ENCODE measurements at regions not wholly inside any gene's neighbourhood (a gene's known extent, or its start where the extent isn't known, plus 50 kb on each side); places are given as distances from the start of the nearest gene placed in this dataset.

- DNase-seq (ENCODE audit: low spot score): no peak
Measured at GRCh38 chr9:109950710-109951443, 170.9 kb downstream of the PALM2AKAP2 start.

GRCh38 chr9:109953300-109953699 is 173.3 kb downstream of the PALM2AKAP2 start:
- DNase-seq (ENCODE audit: low spot score): no peak

- no peak for DNase-seq (ENCODE audit: low spot score)
Measured at GRCh38 chr9:109953813-109954497, 174.0 kb downstream of the PALM2AKAP2 start.

- DNase-seq (ENCODE audit: low spot score): no peak
Measured at GRCh38 chr9:109956717-109957440, 176.9 kb downstream of the PALM2AKAP2 start.

- no peak for DNase-seq (ENCODE audit: low spot score)
Measured at GRCh38 chr9:109959679-109960078, 179.7 kb downstream of the PALM2AKAP2 start.

- DNase-seq (ENCODE audit: low spot score): no peak
Measured at GRCh38 chr9:109961626-109962025, 181.6 kb downstream of the PALM2AKAP2 start.

GRCh38 chr9:109962215-109962614 is 182.2 kb downstream of the PALM2AKAP2 start:
- no peak for DNase-seq (ENCODE audit: low spot score)

- DNase-seq (ENCODE audit: low spot score): no peak
Measured at GRCh38 chr9:109963079-109963478, 183.1 kb downstream of the PALM2AKAP2 start.

GRCh38 chr9:109966643-109967368 is 186.8 kb downstream of the PALM2AKAP2 start:
- no peak for DNase-seq (ENCODE audit: low spot score)

GRCh38 chr9:109967651-109968642 is 187.9 kb downstream of the PALM2AKAP2 start:
- DNase-seq (ENCODE audit: low spot score): no peak

GRCh38 chr9:109969011-109969410 is 189.0 kb downstream of the PALM2AKAP2 start:
- DNase-seq (ENCODE audit: low spot score): peak; percentile 30

- no peak for DNase-seq (ENCODE audit: low spot score)
Measured at GRCh38 chr9:109969573-109970237, 189.7 kb downstream of the PALM2AKAP2 start.

GRCh38 chr9:109971226-109971625 is 191.2 kb downstream of the PALM2AKAP2 start:
- no peak for DNase-seq (ENCODE audit: low spot score)

- no peak for DNase-seq (ENCODE audit: low spot score)
Measured at GRCh38 chr9:109972026-109972882, 192.3 kb downstream of the PALM2AKAP2 start.

- no peak for DNase-seq (ENCODE audit: low spot score)
Measured at GRCh38 chr9:109973336-109973735, 193.3 kb downstream of the PALM2AKAP2 start.

GRCh38 chr9:109974143-109974917 is 194.3 kb downstream of the PALM2AKAP2 start:
- no peak for DNase-seq (ENCODE audit: low spot score)

GRCh38 chr9:109974918-109975276 is 194.9 kb downstream of the PALM2AKAP2 start:
- DNase-seq (ENCODE audit: low spot score): no peak

- DNase-seq (ENCODE audit: low spot score): no peak
Measured at GRCh38 chr9:109975574-109976295, 195.7 kb downstream of the PALM2AKAP2 start.
